ENCODE measurements at regions not wholly inside any gene's neighbourhood (a gene's known extent, or its start where the extent isn't known, plus 50 kb on each side); places are given as distances from the start of the nearest gene placed in this dataset.

DNA sequence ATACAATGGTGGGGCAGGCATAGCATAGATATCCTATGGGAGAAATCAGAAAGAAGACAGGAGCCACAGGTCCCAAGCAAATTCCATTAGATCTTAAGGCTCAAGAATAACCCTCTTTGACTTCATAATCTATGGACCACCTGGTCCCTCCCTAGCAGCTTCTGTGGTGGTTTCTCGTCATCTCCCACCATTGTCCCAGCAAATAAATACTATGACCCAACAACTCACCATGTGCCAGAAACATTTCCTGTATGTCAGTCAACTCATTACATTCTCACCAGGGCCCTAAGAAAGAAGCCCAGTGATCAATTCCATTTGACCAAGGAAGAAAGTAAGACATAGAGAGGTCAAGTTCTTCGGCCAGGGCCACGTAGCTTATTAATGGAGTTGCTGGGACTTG, 646.2 kb downstream of the VRK1 start:
- no peak for TF ChIP-seq POLR2AphosphoS5 (IDR thresholded peaks at IDR 0.05; ENCODE audit: low read depth, low read length)
- no peak for TF ChIP-seq TAF1 (IDR thresholded peaks at IDR 0.05; ENCODE audit: low read depth, low read length)
- no peak for TF ChIP-seq POLR2A (IDR thresholded peaks at IDR 0.05; ENCODE audit: low read depth, low read length)
- no peak for TF ChIP-seq PAX5 (IDR thresholded peaks at IDR 0.05; ENCODE audit: insufficient read depth, low read length, severe bottlenecking)
- TF ChIP-seq POU2F2 (IDR thresholded peaks at IDR 0.05; ENCODE audit: low read depth, low read length) = no peak

Data from GM12891 (cell line).